Stromal cell of bone marrow (primary cell): ENCODE measurements at regions not wholly inside any gene's neighbourhood (a gene's known extent, or its start where the extent isn't known, plus 50 kb on each side); places are given as distances from the start of the nearest gene placed in this dataset.

Experiments
- DNase-seq: peaks from one replicate; pipeline ENCODE4 v3.0.0-alpha.2; 2012; ENCODE audit warnings: low read depth

DNA sequence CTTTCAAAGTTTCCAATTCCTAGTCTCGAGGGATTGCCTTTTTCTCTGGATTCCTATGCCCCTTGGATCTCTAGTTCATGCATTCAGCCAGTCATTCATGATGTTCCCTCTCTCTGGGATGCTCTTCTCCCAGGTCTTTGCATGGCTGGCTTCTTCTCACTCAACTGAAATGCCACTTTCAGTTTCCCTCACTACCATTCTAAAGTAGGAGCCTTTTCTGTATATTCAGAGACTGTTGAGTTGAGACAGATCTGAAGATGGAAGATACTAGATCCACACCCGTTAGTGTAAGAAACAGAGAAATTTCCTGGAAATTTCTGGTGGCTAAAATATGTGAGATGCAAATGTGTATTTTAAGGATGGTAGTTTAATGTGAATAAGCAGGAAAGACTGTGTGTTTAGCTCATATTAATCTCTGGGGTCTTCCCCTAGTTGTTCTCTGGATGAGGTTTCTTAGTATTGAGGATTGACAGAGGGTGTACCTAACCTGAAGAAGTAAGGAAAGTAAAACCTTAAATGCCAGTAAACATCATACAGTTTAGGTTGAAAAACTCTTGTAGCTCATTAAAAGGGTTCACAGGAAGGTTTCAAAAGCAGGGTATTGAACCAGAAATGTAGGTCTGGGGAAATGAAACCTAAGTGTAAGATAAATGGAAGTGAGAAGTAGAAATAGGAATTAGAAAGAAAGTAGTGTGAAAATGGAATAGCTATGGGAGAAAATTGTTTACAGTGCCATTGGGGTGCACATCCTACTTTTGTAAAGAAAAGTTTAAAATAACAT is 331.3 kb downstream of the NDFIP2 start:
- no peak for DNase-seq

- DNase-seq, result no peak
Observed at GRCh38 chr13:79811170-79811569, 330.2 kb downstream of the NDFIP2 start.

DNA sequence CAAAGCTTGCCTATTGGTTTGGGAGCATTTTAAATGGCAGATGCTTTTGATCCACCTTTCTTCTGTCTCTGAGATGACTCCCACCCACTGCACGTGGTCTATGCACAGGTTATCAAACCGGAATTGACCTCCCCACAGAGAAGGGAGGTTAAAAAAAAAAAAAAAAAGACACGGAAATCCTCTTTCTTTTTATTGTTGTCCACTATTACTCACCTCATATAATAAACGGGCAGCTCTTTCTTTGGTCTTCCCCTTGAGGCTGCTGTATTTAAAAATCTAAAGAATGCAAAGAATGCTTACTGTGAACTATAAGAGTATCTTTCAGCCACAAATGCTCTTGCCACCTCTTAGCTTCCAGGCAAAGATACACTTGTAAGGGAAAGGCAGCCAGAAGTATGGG is 329.7 kb downstream of the NDFIP2 start:
- no peak for DNase-seq

DNA sequence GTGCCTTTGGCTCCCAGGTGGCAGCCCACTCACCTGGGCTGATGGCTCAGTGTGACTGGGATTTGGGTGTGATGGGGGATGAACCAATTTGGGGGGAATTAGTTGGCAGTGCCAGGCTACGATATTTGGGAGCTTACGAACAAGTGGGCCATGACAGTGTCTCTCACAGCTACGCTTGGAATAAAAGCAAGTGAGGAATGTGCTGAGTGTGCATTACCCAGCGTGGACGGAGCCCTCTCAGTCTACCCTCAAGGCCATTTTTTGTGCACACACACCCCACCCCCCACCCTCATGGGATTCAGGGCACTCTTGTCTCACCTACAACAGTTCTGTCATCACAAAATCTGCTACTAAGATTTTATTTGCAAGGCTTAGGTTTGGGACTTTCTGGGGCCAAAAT is 329.1 kb downstream of the NDFIP2 start:
- no peak for DNase-seq

- no peak for DNase-seq
Observed at GRCh38 chr13:79808475-79808874, 327.5 kb downstream of the NDFIP2 start.

DNA sequence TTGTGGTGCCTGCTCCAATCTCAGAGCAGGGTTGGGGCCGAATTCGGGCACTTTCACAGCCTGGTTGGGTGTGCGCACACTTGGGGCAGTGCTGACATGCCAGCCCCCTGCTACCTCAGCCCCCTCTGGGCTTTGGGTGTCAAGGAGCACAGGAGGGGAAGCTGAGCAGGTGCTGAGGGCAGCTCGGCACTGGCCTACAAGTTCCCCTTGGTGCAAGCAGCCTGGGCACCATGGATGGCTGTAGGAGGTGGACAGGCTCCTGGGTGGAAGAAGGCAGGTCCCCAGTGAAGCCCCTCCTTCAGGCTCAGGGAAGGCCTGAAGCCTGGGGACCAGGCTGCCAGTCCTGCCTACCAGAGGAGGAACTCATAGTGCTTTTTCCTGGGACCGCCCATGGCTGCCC is 326.6 kb downstream of the NDFIP2 start:
- no peak for DNase-seq

DNA sequence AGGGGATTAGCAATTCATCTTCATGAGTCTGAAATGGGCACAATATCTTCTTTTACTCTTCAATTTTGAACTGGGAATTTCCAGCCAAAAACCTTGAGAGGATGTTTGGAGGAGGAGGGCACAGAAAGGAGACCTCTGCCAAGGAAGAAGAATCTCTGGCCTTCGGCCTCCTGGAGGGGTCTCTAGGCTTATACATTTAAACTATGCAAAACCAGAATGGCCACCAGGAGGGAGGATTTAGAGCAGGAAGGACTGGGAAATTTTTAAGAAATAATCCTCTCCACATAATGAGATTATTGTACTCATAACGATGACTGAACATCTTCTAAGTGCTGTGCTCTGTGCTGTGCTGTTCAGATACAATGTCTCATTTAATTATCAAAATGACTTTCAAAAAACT is 325.9 kb downstream of the NDFIP2 start:
- DNase-seq, result no peak

GRCh38 chr13:79805317-79805716 is 324.4 kb downstream of the NDFIP2 start:
- DNase-seq, result no peak

GRCh38 chr13:79803989-79804388 is 323.0 kb downstream of the NDFIP2 start:
- DNase-seq, result no peak

GRCh38 chr13:79803296-79803695 is 322.3 kb downstream of the NDFIP2 start:
- no peak for DNase-seq

DNA sequence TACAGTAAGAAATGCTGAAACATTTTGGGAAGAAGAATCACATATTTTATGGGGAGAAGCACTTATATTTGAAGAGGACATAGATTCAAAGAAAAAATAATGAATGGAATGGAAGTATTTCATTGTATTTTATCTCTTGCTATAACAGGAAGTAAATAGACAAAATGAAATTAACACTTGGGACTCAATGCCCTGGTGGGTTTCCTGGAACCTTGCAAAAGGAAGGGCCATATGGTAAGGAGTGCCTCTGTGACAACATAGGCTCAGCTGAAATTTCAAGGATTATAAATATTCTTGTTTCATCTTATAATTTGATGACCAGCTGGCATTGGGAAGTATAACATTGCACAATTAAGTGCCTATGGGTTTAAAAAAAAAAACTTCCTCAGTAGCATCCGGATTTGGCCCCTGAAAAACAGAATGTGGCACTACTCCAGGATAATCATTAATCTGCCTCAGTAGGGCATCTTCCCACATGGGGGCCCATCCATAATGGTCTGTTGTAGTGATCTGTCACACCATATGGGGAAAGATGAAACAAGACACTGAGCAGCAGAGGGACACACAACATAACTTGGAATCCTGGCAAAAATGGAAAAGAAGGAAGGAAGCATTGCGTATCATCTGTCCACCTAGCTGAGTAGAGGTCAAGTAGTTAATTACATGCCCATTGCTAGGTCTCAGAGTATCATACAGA is 321.6 kb downstream of the NDFIP2 start:
- DNase-seq, result no peak

GRCh38 chr13:79799059-79799867 is 318.3 kb downstream of the NDFIP2 start:
- DNase-seq, result no peak

GRCh38 chr13:79796136-79796535 is 315.2 kb downstream of the NDFIP2 start:
- no peak for DNase-seq

DNA sequence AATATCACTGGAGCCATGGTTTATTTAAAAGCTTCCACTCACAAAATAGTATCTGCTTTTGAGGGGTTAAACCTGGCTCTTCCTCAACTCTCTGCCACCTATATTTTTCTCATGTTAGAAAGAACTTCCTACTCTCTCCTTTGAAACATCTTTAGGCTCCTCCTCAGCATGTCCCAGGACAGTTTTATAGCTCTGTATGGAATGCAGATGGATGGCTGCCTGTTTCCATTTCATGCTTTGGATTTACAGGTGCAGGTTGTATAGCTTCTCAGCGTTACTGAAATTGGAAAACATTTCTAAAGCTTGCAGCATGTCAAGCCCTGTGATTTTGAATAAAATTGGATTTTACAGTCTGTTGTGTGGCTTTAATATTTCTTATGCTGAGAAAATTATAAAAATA is 314.0 kb downstream of the NDFIP2 start:
- no peak for DNase-seq

DNA sequence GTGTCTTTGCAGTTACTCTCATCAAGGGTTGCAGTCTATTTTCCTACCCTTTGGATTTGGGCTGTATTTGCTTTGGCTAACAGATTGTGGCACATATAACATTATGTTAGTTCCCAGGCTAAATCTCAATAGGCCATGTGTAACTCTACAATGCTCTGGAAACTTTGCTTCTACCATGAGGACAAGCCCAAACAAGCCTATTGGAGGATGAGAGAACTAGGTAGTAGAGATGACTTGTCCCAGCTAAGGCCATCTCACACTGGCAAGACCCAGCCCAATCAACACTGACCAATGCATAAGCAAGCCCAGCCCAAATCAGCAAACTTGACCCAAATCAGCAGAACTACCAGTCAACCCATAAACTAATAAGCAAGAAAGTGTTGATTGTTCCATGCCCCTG is 311.8 kb downstream of the NDFIP2 start:
- DNase-seq, result no peak

GRCh38 chr13:79791471-79792042 is 310.6 kb downstream of the NDFIP2 start:
- no peak for DNase-seq

- DNase-seq, result no peak
Observed at GRCh38 chr13:79786176-79786575, 305.2 kb downstream of the NDFIP2 start.

- no peak for DNase-seq
Observed at GRCh38 chr13:79782541-79783205, 301.7 kb downstream of the NDFIP2 start.

DNA sequence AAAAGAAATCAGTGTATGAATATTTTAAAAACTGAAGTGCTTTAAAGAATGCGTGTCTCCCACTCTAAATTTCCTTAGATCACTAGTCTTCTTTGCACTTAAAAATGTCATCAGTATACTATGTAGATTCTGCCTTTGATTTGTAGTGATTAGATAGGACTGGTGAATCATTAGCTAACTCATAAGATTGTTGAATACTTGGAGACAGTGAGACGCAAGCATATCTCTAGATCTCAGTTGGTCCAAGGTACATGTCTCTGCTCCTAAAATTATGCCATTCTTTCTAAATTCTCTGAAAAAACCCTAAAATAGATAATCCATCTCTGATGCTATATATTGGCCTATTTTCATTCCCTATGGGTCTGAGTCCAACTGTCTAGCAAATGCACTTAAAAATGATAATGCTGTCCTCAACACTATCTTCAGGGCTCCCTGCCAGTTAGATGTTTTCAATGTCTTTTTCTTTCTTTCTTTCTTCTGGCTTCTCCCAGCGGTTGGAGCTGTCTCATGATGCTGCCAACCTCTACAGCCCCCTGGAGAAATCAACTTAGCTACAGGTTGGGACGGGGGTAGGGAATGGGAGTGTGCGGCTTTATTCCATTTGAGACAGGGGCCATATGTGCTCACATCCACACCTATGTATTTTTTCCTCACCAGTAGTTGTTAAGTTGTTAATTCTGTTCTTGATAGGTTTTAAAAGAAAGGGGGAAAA is 301.0 kb downstream of the NDFIP2 start:
- no peak for DNase-seq

- peak; percentile 54 for DNase-seq
Observed at GRCh38 chr13:79780240-79780639, 299.3 kb downstream of the NDFIP2 start.

DNA sequence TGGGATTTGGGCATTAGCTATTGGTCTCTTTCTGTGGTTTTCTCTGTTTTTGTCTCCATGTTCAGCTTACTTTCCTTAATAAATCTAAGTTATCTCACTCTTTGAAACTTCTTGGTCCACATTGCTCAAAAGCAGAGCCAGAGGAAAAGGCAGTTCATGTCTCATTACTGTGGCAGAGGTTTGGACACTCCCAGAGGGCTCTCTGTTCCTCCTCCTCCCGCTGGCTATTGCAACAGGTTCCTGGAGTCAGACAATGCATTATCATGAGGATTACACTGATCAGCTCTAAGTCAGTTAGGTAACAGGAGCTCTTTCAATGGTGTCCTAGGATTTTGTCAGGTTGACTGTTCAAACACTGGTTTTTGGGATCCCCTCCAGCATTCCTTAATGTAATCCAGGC is 298.8 kb downstream of the NDFIP2 start:
- DNase-seq, result peak; percentile 76
